GM21515 (cell line): ENCODE measurements at regions not wholly inside any gene's neighbourhood (a gene's known extent, or its start where the extent isn't known, plus 50 kb on each side); places are given as distances from the start of the nearest gene placed in this dataset.
"Not testable (repeated sequence)": the region's sequence is repeated elsewhere in the genome, so short reads cannot be mapped to it uniquely, and the experiment has no call there.

Experiments
- ATAC-seq: cut with Tn5 transposase; IDR thresholded peaks from one replicate; pipeline ENCODE4 v1.9.1; 2021; ENCODE audit not compliant: unreplicated experiment

GRCh38 chr12:75742048-75742447 is 230.6 kb upstream of the KRR1 start:
- no peak for ATAC-seq

DNA sequence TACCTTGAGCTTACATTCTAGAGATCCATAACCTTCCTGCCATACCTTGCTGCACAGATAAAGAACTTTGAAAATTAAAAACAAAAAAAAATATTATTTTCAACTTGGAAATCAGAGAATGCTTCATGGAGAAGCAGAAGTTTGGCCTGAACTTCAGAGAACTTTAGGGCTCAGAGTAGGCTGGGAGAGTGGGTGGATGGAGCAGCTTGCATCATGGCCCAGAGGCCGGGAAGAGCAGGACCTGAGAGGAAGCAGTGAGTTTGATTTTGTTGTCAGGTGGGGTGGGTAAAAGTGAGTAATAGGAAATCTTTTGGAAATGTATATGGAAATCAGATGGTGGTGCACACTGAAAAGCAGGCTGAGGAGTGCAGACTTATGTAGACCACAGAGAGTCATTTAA is 228.5 kb upstream of the KRR1 start:
- ATAC-seq = no peak

DNA sequence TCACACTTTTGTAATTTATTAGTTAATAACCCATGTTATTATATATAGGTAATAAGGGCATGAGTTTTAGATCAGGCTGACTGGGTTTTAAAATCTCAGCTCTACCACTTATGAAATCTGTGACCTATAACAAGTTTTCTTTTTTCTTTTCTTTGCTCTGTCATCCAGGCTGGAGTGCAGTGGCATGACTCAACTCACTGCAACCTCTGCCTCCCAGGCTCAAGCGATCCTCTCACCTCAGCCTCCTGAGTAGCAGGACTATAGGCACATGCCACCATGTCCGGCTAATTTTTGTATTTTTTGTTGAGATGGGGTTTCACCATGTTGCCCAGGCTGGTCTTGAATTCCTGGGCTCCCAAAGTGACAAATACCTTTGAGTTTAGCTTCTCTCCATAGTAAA is 227.7 kb upstream of the KRR1 start:
- ATAC-seq = not testable (repeated sequence)

DNA sequence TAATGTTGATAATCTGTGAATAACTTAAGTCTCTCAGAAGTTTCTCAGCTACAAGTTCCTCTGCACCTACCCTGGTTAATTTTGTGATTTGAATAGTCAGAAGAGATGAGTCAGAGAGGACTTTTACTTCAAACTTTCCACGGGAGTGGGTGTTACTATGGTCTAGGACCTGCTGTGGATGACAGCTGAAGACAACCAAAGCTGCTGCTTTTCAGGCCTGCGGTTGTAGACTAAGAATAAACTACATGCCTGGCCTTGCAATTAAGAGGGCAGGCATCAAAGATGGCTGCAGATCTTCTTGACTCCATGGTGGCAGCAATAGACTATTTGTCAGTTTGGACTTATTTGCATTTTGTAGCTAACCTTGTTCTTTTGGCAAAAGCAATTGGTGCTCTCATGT is 227.1 kb upstream of the KRR1 start:
- peak; percentile 89 for ATAC-seq

GRCh38 chr12:75735853-75736252 is 224.4 kb upstream of the KRR1 start:
- no peak for ATAC-seq

- no peak for ATAC-seq
These were observed 217.4 kb upstream of the KRR1 start for GRCh38 chr12:75728826-75729225.

DNA sequence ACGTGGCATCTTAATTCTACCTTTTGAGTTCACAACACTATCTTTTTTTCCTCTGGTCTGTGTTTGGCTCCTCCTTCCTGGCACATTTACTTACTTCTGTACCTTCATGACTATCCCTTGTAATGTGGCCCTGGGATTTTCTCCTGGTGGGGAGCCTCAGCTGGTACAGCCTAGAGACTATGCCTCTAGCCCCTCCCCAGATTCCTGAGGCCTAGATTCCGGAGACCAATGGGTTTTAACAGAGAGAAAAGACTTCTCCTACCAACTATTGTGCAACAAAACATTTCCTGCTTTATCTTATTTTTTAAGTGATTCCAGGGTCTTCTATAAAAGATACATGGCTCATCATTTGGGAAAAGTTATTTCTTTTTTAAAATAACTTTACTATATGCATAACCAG is 216.2 kb upstream of the KRR1 start:
- ATAC-seq = no peak

- no peak for ATAC-seq
These were observed 214.2 kb upstream of the KRR1 start for GRCh38 chr12:75725521-75726111.

GRCh38 chr12:75724928-75725312 is 213.5 kb upstream of the KRR1 start:
- no peak for ATAC-seq

GRCh38 chr12:75724307-75724927 is 213.0 kb upstream of the KRR1 start:
- ATAC-seq = no peak

DNA sequence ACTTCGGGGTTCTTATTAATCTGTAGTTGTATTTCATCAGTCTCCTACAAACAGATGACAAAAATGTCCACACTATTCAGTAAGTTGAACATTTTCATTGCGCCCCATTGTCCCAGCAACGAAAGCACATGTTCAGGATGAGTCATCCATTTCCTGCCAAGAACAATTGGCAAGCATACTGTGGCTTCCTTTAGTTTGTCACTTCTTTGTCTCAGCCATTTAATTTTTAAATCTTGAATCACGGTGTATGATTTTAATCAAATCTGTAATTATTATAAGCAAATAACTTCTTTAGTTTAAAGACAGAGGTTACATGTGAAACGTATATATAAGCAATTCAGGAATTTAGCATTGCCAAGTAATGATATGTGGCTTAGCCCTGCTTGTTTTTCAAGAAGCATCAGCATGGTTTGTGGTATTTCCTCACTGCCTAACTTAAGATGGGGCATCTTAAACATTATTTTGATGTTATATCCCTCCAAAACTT is 211.3 kb upstream of the KRR1 start:
- peak; percentile 77 for ATAC-seq

DNA sequence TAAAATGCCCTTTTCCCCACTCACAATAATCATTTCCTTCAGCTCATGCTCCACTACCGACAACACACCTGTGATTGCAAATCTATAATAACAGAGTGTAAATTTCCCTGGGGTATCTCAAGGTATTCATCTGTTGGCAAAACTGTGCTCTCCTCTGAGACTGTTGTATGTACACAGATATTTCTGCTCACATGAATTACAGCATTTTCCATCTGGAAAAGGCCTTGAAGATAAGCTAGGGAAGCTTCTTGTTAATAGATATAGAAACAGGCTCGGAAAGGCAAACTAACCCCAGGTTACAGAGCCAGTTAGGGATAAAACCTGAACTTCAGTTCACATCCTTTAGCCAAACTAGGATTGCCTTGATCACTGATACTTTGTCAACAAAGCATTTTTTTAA is 210.4 kb upstream of the KRR1 start:
- no peak for ATAC-seq

DNA sequence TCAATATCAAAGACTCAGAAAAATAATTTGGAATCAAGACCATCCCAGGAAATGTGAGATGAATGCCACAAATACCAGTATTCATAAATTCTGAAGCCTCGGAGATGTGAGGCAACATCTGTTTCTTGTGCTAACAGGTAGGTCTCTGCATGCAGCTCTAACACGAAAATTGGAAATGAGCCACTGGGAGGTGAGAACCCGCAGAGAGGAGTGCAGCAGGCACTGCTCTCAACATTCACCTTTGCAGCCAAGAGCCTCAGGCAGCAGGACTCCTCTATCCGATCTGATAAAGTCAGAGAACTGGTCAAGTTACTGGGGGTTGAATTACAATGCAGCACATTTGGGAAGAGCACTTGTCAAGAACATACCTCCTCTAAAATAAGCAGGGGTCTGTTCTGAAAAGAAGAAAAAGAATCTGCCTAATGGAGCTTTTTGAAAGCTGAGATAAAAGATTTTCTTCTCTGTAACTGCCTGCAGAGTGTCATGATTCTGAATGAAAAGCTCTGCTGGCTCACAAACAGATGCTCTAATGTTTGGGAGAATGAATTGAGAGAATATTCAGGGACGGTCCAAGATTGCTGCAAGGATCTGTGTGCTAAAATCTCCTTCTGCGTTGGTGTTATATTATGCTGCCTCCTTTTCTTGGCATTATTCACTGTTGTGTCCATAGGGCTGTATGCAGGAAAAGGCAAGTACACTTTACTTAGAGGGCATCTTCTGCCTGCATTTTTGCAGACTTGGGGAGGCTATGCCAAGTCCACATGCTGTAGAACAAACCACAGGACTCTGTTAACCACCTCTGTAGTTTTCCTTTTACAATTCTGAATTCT is 209.6 kb upstream of the KRR1 start:
- ATAC-seq = no peak

DNA sequence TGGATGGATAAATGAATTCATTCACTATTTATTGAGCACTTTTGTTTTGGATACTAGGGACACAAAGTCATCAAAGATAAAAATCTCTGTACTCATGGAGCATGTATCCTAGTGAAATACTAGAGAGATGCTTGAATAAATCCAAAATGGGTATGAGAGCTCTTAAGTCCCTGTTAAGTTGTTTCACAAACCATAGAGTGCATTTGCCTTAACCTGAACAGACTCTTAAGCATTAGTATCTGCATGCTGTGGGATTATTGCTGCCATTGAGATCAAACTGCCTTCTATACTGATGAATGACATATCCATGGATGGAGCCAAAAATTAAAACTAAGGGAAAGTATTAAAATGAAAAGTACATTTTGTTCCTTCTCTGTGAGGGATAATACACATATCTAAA is 206.5 kb upstream of the KRR1 start:
- no peak for ATAC-seq

- no peak for ATAC-seq
These were observed 205.0 kb upstream of the KRR1 start for GRCh38 chr12:75716291-75717025.

DNA sequence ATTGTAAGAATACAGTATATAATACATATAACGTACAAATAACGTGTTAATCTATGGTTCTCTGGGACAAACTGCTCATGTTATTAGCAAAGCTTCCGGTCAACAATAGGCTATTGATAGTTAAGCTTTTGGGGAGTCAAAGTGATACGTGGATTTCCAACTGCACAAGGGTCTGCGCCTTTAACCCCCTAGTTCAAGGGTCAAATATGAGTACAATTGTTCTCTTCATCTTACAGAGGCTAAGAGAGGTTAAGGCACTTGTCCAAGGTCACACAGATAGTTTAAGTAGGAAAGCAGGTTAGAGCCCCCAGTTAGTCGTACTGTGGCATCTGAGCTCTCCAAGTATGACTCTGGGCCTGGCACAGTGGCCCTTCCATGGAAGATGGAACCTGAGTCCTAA is 204.3 kb upstream of the KRR1 start:
- ATAC-seq = no peak

DNA sequence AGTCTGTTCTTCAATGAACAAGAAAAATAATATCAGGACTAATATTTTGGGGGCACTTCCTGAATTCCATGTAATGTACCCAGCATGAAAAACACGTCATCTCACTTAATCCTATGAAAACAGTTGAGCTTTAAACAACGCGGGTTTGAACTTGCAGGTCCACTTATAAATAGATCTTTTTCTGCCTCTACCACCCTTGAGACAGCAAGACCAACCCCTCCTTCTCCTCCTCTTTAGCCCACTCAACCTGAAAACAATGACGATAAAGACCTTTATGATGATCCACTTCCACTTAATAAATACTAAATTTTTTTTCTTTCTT is 203.9 kb upstream of the KRR1 start:
- ATAC-seq = no peak

- no peak for ATAC-seq
These were observed 203.3 kb upstream of the KRR1 start for GRCh38 chr12:75714462-75715322.

DNA sequence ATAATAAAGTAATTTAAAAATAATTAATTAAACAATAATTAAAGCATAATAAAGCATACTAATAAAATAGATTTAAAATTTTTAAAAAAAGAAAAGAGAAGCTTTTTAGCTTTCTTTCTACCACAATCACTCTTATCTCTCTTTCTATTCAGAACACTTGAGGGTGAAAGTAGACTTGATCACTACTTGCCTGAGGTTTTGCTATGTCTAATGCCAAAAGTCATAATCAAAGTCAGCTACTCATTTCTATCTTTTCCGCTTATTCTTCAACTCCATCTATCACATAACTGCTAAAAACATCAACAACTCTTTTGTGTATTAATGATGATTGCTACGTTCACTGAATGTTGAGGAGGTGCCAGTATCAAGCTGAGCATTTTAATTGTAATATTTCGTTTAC is 202.0 kb upstream of the KRR1 start:
- no peak for ATAC-seq

- no peak for ATAC-seq
These were observed 200.8 kb upstream of the KRR1 start for GRCh38 chr12:75712223-75712622.

GRCh38 chr12:75711271-75711670 is 199.9 kb upstream of the KRR1 start:
- ATAC-seq = no peak
